Fibroblast of lung (primary cell): ENCODE measurements at regions not wholly inside any gene's neighbourhood (a gene's known extent, or its start where the extent isn't known, plus 50 kb on each side); places are given as distances from the start of the nearest gene placed in this dataset.

Experiments used
- DNase-seq, 2 donors: peaks; one replicate each; pipeline versions ENCODE4 v3.0.0 to v3.0.0-alpha.2; 2010; ENCODE audit warnings: low read depth in 2 of 2
- H2AFZ ChIP-seq: 2 replicates; pipeline ENCODE4 v1.5.1; 2012; ENCODE audit warnings: low read length, control low read depth, inconsistent platforms
- H3K27ac ChIP-seq: 2 replicates; pipeline ENCODE4 v1.5.1; 2011; ENCODE audit warnings: low read length, control low read depth; ENCODE audit not compliant: insufficient read depth
- H3K27me3 ChIP-seq: 2 replicates; pipeline ENCODE4 v1.5.1; 2011; ENCODE audit warnings: mild to moderate bottlenecking, low read length; ENCODE audit not compliant: control insufficient read depth, insufficient read depth
- H3K36me3 ChIP-seq: 2 replicates; pipeline ENCODE4 v1.5.1; 2011; ENCODE audit warnings: low read length; ENCODE audit not compliant: control insufficient read depth, insufficient read depth
- H3K4me1 ChIP-seq: 2 replicates; pipeline ENCODE4 v1.5.1; 2011; ENCODE audit warnings: low read length; ENCODE audit not compliant: control insufficient read depth, insufficient read depth; ENCODE audit errors: extremely low read depth
- H3K4me2 ChIP-seq: 2 replicates; pipeline ENCODE4 v1.5.1; 2011; ENCODE audit warnings: low read length, control low read depth; ENCODE audit not compliant: insufficient read depth; ENCODE audit errors: extremely low read depth
- H3K4me3 ChIP-seq, 4 experiments: fragments of 200-600 bp in 1 of 4; sonication (generic) in 1 of 4; replicated peaks in 1 of 4; 2 replicates each; pipeline ENCODE4 v1.5.1; 2011 to 2016; ENCODE audit warnings: low read length in 4 of 4, low read depth in 3 of 4, mild to moderate bottlenecking in 3 of 4, control low read depth in 2 of 4, inconsistent platforms in 1 of 4, mixed read lengths in 1 of 4; ENCODE audit not compliant: insufficient read depth in 1 of 4; ENCODE audit errors: control extremely low read depth in 1 of 4
- H3K79me2 ChIP-seq: 2 replicates; pipeline ENCODE4 v1.5.1; 2012; ENCODE audit warnings: mild to moderate bottlenecking, low read length, inconsistent platforms; ENCODE audit not compliant: control insufficient read depth, insufficient read depth
- H3K9ac ChIP-seq: 2 replicates; pipeline ENCODE4 v1.5.1; 2011; ENCODE audit warnings: mild to moderate bottlenecking, low read length, control low read depth; ENCODE audit not compliant: insufficient read depth
- H3K9me3 ChIP-seq: 2 replicates; pipeline ENCODE4 v1.5.1; 2012; ENCODE audit warnings: low read depth, low read length; ENCODE audit not compliant: control insufficient read depth, insufficient read depth
- H4K20me1 ChIP-seq: 2 replicates; pipeline ENCODE4 v1.5.1; 2011; ENCODE audit warnings: low read length; ENCODE audit not compliant: control insufficient read depth, insufficient read depth; ENCODE audit errors: extremely low read depth
- EZH2 ChIP-seq: IDR thresholded peaks from 2 replicates; pipeline ENCODE4 v1.5.1; 2012; ENCODE audit warnings: low read length, control low read depth, mild to moderate bottlenecking; ENCODE audit errors: missing control alignments
- TF ChIP-seq, protein P1 (sequence below), 2 donors: IDR thresholded peaks in 1 of 2; conservative IDR thresholded peaks in 1 of 2; 1 replicate in 1 of 2; 2 replicates in 1 of 2; pipeline ENCODE4 v1.5.1; 2011 to 2012; ENCODE audit warnings: low read length in 2 of 2, control low read depth in 1 of 2, inconsistent platforms in 1 of 2, low read depth in 1 of 2, mild to moderate bottlenecking in 1 of 2

DNA sequence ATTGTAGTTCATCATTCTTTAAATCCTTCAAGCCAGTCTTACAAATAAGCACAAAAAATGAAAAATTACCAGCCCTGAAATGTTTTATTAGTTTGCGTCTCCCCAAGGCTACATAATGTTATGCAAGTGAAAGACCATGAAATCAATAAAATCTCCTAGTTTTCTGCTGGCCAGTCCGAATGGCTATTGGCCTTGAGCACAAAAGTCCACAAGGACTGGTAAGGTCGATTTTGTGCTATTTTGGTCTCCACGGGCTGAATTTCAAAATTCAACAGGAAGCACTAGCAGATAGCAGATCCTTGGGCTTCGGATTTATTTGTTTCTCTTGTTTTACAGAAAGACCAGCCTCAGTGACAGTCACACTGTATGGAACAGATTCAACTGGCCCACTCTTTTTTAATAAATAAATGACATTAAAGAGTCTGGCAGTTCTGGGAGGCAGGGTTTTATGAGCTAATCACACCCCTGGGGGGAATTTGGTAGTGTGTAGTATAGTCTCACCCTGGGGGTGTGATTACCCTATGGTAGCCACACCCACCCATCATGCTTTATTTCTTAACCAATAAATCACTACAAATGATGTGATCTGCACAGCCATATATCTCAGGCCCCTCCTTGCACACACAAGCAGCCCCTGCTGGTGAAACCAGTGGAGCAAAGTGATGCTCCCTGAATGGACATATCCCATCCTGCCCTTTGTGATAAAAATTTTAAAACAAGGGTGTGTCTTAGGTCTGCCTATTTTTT is 51.1 kb upstream of the TMEM33 start:
- DNase-seq = no peak
- Histone ChIP-seq H3K4me2 (no peak overlapping the region), H3K9me3 (no peaks in the 10 kb centered on the region), H3K79me2 (no peaks in the 10 kb centered on the region), H4K20me1 (no peaks in the 10 kb centered on the region), H3K9ac (no peak overlapping the region), H3K4me3 (no peak overlapping the region), H3K4me1 (no peaks in the 10 kb centered on the region), H2AFZ (no peak overlapping the region), H3K27me3 (peaks cover 38% of the 10 kb centered on the region), H3K27ac (no peak overlapping the region), H3K36me3 (no peaks in the 10 kb centered on the region)
- TF ChIP-seq EZH2 = no peak
- TF ChIP-seq, protein P1, sequence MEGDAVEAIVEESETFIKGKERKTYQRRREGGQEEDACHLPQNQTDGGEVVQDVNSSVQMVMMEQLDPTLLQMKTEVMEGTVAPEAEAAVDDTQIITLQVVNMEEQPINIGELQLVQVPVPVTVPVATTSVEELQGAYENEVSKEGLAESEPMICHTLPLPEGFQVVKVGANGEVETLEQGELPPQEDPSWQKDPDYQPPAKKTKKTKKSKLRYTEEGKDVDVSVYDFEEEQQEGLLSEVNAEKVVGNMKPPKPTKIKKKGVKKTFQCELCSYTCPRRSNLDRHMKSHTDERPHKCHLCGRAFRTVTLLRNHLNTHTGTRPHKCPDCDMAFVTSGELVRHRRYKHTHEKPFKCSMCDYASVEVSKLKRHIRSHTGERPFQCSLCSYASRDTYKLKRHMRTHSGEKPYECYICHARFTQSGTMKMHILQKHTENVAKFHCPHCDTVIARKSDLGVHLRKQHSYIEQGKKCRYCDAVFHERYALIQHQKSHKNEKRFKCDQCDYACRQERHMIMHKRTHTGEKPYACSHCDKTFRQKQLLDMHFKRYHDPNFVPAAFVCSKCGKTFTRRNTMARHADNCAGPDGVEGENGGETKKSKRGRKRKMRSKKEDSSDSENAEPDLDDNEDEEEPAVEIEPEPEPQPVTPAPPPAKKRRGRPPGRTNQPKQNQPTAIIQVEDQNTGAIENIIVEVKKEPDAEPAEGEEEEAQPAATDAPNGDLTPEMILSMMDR (conservative IDR thresholded peaks at IDR 0.05 in 1 of 2, IDR thresholded peaks at IDR 0.05 in 1 of 2; ENCODE audit: low read depth in 1 of 2, low read length in 2 of 2) = peak in 1 of 2 donors; percentile 18

DNA sequence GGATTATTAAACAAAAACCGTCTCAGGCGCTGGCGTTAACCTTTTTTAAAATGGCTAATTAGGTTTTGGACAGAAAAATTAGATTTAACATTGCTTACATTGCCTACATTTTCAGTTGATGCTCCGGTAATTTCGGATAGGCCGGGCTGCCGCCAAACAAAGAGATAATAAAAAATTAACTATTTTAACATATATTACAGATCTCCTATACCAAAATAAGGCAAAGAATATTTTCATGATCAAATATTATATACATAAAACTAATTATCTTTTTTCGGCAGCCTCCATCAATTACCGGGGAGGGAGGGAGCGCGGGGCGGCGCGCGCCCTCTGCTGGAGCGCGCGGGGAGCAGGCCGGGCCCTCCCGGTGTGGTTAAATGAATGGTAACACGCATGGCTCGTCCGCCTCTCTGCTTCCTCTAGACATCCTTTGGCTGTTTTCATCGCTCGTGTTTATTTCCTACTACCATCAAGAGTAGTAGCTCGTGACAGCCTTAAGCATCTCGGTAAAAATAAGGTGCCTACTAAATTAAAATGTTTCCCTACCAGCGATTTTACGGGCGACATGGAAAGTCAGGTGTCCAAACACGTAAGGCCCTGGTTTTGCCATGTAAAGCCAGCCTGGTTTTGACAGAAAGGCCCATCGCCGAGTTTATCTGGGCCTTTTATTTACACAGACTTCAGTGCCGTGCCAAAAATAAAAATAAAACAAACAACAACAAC is 52.4 kb upstream of the TMEM33 start:
- no peaks in the 10 kb centered on the region for H3K9me3 ChIP-seq
- H3K4me1 ChIP-seq = no peaks in the 10 kb centered on the region
- H3K4me2 ChIP-seq = peak overlapping the region; percentile 50
- H3K27me3 ChIP-seq = peaks cover 48% of the 10 kb centered on the region
- no peaks in the 10 kb centered on the region for H3K79me2 ChIP-seq
- no peak overlapping the region for H2AFZ ChIP-seq
- H3K4me3 ChIP-seq = peak overlapping the region in 2 of 4 experiments; percentile 6 to 7
- no peaks in the 10 kb centered on the region for H3K36me3 ChIP-seq
- DNase-seq = peak; percentile 19 to 39
- no peak overlapping the region for H3K27ac ChIP-seq
- H4K20me1 ChIP-seq = no peaks in the 10 kb centered on the region
- no peak overlapping the region for H3K9ac ChIP-seq
- TF ChIP-seq, protein P1 (conservative IDR thresholded peaks at IDR 0.05 in 1 of 2, IDR thresholded peaks at IDR 0.05 in 1 of 2; ENCODE audit: low read depth in 1 of 2, low read length in 2 of 2) = peak; percentile 89 to 90
- no peak for TF ChIP-seq EZH2

DNA sequence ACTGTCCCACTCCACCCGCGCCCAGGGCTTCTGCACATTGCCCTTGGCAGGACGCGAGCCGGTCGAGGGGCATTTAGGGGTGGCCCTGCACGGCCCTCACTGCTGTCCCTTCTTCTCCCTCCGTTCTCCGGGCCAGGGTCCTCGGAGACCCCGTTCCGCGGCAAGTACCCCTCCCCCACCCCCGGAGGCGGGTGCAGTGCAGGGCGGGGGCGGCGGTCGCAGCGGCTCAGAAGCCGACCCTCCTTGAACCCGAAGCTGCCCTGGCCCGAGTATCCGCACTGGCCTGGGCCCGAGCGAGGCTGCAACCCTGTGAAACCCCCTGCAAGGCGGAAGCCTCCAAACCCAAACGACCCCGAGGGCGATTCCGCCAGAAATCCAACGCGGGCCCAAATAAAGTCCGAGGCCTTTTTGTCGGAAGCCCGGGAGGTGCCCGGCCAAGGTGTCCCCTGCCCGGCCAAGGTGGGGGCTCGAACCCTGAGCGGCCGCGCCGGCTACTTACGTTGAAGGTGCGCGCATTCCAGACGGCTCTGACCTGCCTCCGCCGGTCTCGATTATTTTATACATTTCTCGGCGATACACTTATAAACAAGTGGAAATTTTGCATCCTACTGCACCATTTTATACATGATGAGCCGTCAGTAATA is 53.1 kb upstream of the TMEM33 start:
- peak overlapping the region; percentile 50 for H3K4me2 ChIP-seq
- no peaks in the 10 kb centered on the region for H3K79me2 ChIP-seq
- no peaks in the 10 kb centered on the region for H3K4me1 ChIP-seq
- H4K20me1 ChIP-seq = no peaks in the 10 kb centered on the region
- H3K27me3 ChIP-seq = peaks cover 54% of the 10 kb centered on the region
- no peaks in the 10 kb centered on the region for H3K36me3 ChIP-seq
- no peak overlapping the region for H3K9ac ChIP-seq
- H3K4me3 ChIP-seq = peak overlapping the region in 2 of 4 experiments; percentile 6 to 7
- no peaks in the 10 kb centered on the region for H3K9me3 ChIP-seq
- no peak overlapping the region for H2AFZ ChIP-seq
- H3K27ac ChIP-seq = no peak overlapping the region
- peak; percentile 94 for TF ChIP-seq EZH2
- TF ChIP-seq, protein P1 (conservative IDR thresholded peaks at IDR 0.05 in 1 of 2, IDR thresholded peaks at IDR 0.05 in 1 of 2; ENCODE audit: low read depth in 1 of 2, low read length in 2 of 2) = no peak
- DNase-seq = no peak
